H1 (cell line): ENCODE measurements at regions not wholly inside any gene's neighbourhood (a gene's known extent, or its start where the extent isn't known, plus 50 kb on each side); places are given as distances from the start of the nearest gene placed in this dataset.

Source experiments
- CTCF ChIA-PET: fragments of 300-600 bp; sonication (Branson Sonifier 250); formaldehyde crosslinking; loops from one replicate; lab custom pipeline; 2021; ENCODE audit not compliant: partially characterized antibody; lab: Charles Lee
- POLR2A ChIA-PET: fragments of 300-600 bp; sonication (Branson Sonifier 250); formaldehyde crosslinking; loops from one replicate; lab custom pipeline; 2021; ENCODE audit warnings: inconsistent platforms; ENCODE audit not compliant: partially characterized antibody; lab: Charles Lee
- DNase-seq, 2 experiments: peaks; one replicate each; pipeline versions ENCODE4 v3.0.0 to v3.0.0-alpha.2; 2010 to 2022; ENCODE audit warnings: low spot score in 2 of 2, low read depth in 1 of 2, mixed read lengths in 1 of 2
- FAIRE-seq: peaks from 2 replicates; lab custom pipeline; 2011; peaks lifted over from hg19 to GRCh38; lab: Jason Lieb, UNC
- H2AFZ ChIP-seq: 2 replicates; pipeline ENCODE4 v1.8.1; 2012; ENCODE audit warnings: low read length, inconsistent platforms
- H2AK5ac ChIP-seq: 2 replicates; pipeline ENCODE4 v1.6.1; 2013; ENCODE audit warnings: low read depth, low read length
- H2BK120ac ChIP-seq: replicated peaks from 2 replicates; pipeline ENCODE3; 2013; ENCODE audit warnings: low read depth, low read length, inconsistent platforms
- H2BK12ac ChIP-seq: 2 replicates; pipeline ENCODE4 v1.6.1; 2013; ENCODE audit warnings: low read depth, low read length
- H2BK15ac ChIP-seq: 2 replicates; pipeline ENCODE4 v1.6.1; 2013; ENCODE audit warnings: low read length
- H2BK20ac ChIP-seq: 2 replicates; pipeline ENCODE4 v1.6.1; 2013; ENCODE audit warnings: low read length
- H2BK5ac ChIP-seq: 2 replicates; pipeline ENCODE4 v1.6.1; 2013; ENCODE audit warnings: low read depth, low read length
- H3K14ac ChIP-seq: 2 replicates; pipeline ENCODE4 v1.6.1; 2013; ENCODE audit warnings: inconsistent platforms; ENCODE audit not compliant: insufficient read length
- H3K18ac ChIP-seq: 2 replicates; pipeline ENCODE4 v1.6.1; 2013; ENCODE audit warnings: low read length; ENCODE audit errors: extremely low read depth
- H3K23ac ChIP-seq: 2 replicates; pipeline ENCODE4 v1.6.1; 2013; ENCODE audit warnings: inconsistent platforms; ENCODE audit not compliant: insufficient read length
- H3K23me2 ChIP-seq: 2 replicates; pipeline ENCODE4 v1.6.1; 2013; ENCODE audit warnings: low read depth, low read length
- H3K27ac ChIP-seq: 2 replicates; pipeline ENCODE4 v1.6.1; 2011; ENCODE audit warnings: low read depth, low read length, inconsistent platforms
- H3K27me3 ChIP-seq, 4 experiments: replicated peaks in 1 of 4; 1 replicate in 1 of 4; 2 replicates in 3 of 4; pipeline versions ENCODE4 v1.6.1 to v1.8.1; 2011 to 2013; ENCODE audit warnings: low read length in 3 of 4, mild to moderate bottlenecking in 3 of 4, inconsistent platforms in 2 of 4, mixed read lengths in 2 of 4, moderate library complexity in 1 of 4; ENCODE audit not compliant: control insufficient read depth in 3 of 4, insufficient read depth in 3 of 4; ENCODE audit errors: extremely low read depth in 1 of 4
- H3K36me3 ChIP-seq, 4 experiments: 2 replicates each; pipeline versions ENCODE4 v1.6.1 to v1.8.1; 2011 to 2013; ENCODE audit warnings: mild to moderate bottlenecking in 4 of 4, low read length in 3 of 4, moderate library complexity in 2 of 4, control low read depth in 1 of 4, inconsistent platforms in 1 of 4; ENCODE audit not compliant: insufficient read depth in 4 of 4, control insufficient read depth in 2 of 4
- H3K4ac ChIP-seq: replicated peaks from 2 replicates; pipeline ENCODE3; 2013; ENCODE audit warnings: low read length, low read depth, mixed read lengths, inconsistent platforms; ENCODE audit not compliant: insufficient read length
- H3K4me1 ChIP-seq, 4 experiments: replicated peaks in 1 of 4; 1 replicate in 1 of 4; 2 replicates in 3 of 4; pipeline versions ENCODE4 v1.6.1 to v1.8.1; 2011 to 2013; ENCODE audit warnings: low read length in 3 of 4, inconsistent platforms in 2 of 4, mixed read lengths in 1 of 4; ENCODE audit not compliant: insufficient read depth in 4 of 4, control insufficient read depth in 3 of 4
- H3K4me2 ChIP-seq, 2 experiments: 2 replicates each; pipeline versions ENCODE4 v1.6.1 to v1.8.1; 2011 to 2013; ENCODE audit warnings: low read depth in 2 of 2, low read length in 2 of 2, control low read depth in 1 of 2, inconsistent platforms in 1 of 2, mild to moderate bottlenecking in 1 of 2; ENCODE audit not compliant: insufficient read depth in 1 of 2
- H3K4me3 ChIP-seq, 4 experiments: fragments of 200-600, 300-600 bp in 1 of 4; sonication (generic), shearing (Covaris generic), sonication (Bioruptor Twin) in 1 of 4; 2 replicates each; pipeline versions ENCODE4 v1.5.1 to v1.8.1; 2011 to 2016; ENCODE audit warnings: low read length in 4 of 4, low read depth in 3 of 4, control low read depth in 2 of 4, inconsistent platforms in 2 of 4, mild to moderate bottlenecking in 2 of 4, mixed read lengths in 1 of 4, moderate library complexity in 1 of 4; ENCODE audit not compliant: insufficient read depth in 2 of 4; ENCODE audit errors: extremely low read depth in 1 of 4
- H3K56ac ChIP-seq: replicated peaks from 2 replicates; pipeline ENCODE3; 2013; ENCODE audit warnings: low read depth, mild to moderate bottlenecking, mixed read lengths, low read length, inconsistent platforms; ENCODE audit not compliant: insufficient read length
- H3K79me1 ChIP-seq: 2 replicates; pipeline ENCODE4 v1.6.1; 2013; ENCODE audit warnings: low read depth, low read length, control low read depth
- H3K79me2 ChIP-seq, 2 experiments: 2 replicates each; pipeline versions ENCODE4 v1.6.1 to v1.8.1; 2012 to 2013; ENCODE audit warnings: low read length in 2 of 2, mild to moderate bottlenecking in 2 of 2, inconsistent platforms in 1 of 2; ENCODE audit not compliant: insufficient read depth in 2 of 2, control insufficient read depth in 1 of 2
- H3K9ac ChIP-seq, 4 experiments: replicated peaks in 1 of 4; 1 replicate in 1 of 4; 2 replicates in 3 of 4; pipeline versions ENCODE4 v1.6.1 to v1.8.1; 2011 to 2013; ENCODE audit warnings: low read depth in 3 of 4, low read length in 3 of 4, control low read depth in 2 of 4, mild to moderate bottlenecking in 2 of 4, moderate library complexity in 2 of 4, inconsistent platforms in 1 of 4; ENCODE audit errors: extremely low read depth in 1 of 4
- H3K9me3 ChIP-seq, 2 experiments: 2 replicates each; pipeline versions ENCODE4 v1.6.1 to v1.8.1; 2012 to 2013; ENCODE audit warnings: mild to moderate bottlenecking in 2 of 2, moderate library complexity in 2 of 2, control low read depth in 1 of 2, inconsistent platforms in 1 of 2, low read depth in 1 of 2, low read length in 1 of 2, mixed read lengths in 1 of 2; ENCODE audit not compliant: insufficient read depth in 2 of 2
- H4K20me1 ChIP-seq, 2 experiments: replicated peaks in 1 of 2; 2 replicates each; pipeline versions ENCODE3 to v1.8.1; 2011 to 2013; ENCODE audit warnings: inconsistent platforms in 2 of 2, low read length in 2 of 2, mild to moderate bottlenecking in 1 of 2; ENCODE audit not compliant: insufficient read depth in 2 of 2, control insufficient read depth in 1 of 2
- H4K5ac ChIP-seq: 2 replicates; pipeline ENCODE4 v1.6.1; 2013; ENCODE audit warnings: low read length, low read depth, mixed read lengths, inconsistent platforms; ENCODE audit not compliant: insufficient read length
- H4K8ac ChIP-seq: 2 replicates; pipeline ENCODE4 v1.8.0; 2013; ENCODE audit warnings: mild to moderate bottlenecking, moderate library complexity, low read length, inconsistent platforms; ENCODE audit not compliant: insufficient read depth; ENCODE audit errors: extremely low read depth
- H4K91ac ChIP-seq: replicated peaks from 2 replicates; pipeline ENCODE3; 2013; ENCODE audit warnings: low read length, mixed read lengths, inconsistent platforms; ENCODE audit not compliant: insufficient read length
- BRCA1 ChIP-seq: IDR thresholded peaks from 2 replicates; pipeline ENCODE4 v1.6.1; 2012; ENCODE audit warnings: low read depth, low read length, improper control_type of control experiment
- CHD1 ChIP-seq: IDR thresholded peaks from 2 replicates; pipeline ENCODE4 v1.6.1; 2012; ENCODE audit warnings: low read depth, low read length, improper control_type of control experiment
- GTF2F1 ChIP-seq: IDR thresholded peaks from 2 replicates; pipeline ENCODE4 v1.6.1; 2012; ENCODE audit warnings: low read depth, low read length, improper control_type of control experiment, borderline replicate concordance
- JUN ChIP-seq: IDR thresholded peaks from 2 replicates; pipeline ENCODE4 v1.6.1; 2011; ENCODE audit warnings: low read depth, mild to moderate bottlenecking, improper control_type of control experiment, low read length
- KDM5A ChIP-seq: fragments of 200-600 bp; IDR thresholded peaks from 2 replicates; pipeline ENCODE4 v1.7.1; 2012; ENCODE audit warnings: mild to moderate bottlenecking, low read length, inconsistent platforms, mixed read lengths
- RNF2 ChIP-seq: fragments of 200-900, 300-1000 bp; sonication (generic); IDR thresholded peaks from 2 replicates; pipeline ENCODE4 v1.7.1; 2016; ENCODE audit warnings: borderline replicate concordance, low read depth, mild to moderate bottlenecking, antibody characterized with exemption, low read length; ENCODE audit not compliant: poor library complexity, severe bottlenecking; ENCODE audit errors: missing control alignments
- SIRT6 ChIP-seq: IDR thresholded peaks from one replicate; pipeline ENCODE4 v1.7.1; 2012; ENCODE audit warnings: low read length, inconsistent platforms
- TAF7 ChIP-seq: optimal IDR thresholded peaks from 2 replicates; pipeline ENCODE3; 2011; ENCODE audit warnings: low read depth, mild to moderate bottlenecking, inconsistent platforms, low read length, moderate library complexity, borderline replicate concordance

DNA sequence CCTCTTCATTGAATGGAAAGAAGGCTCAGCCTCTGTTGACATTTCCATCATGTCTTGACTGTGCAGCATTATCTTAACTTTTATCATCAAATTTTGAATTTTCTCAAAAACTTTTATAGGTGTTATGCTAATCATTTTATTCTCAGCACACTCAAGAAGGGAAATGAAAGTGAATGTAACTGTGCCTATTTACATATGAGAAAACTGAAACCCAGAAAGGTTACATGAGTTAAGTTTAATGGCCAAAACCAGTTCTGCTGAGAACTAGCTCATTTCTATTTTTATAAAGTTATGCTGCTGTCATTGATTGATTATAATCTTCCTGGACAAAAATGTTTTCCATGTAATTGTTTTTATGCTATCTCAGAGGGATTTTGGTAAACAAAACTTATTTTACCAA lies 618.8 kb upstream of the NRXN1 start:
- Histone ChIP-seq H2BK5ac (no peak overlapping the region), H3K27me3 (no peaks in the 10 kb centered on the region), H3K14ac (no peak overlapping the region), H3K4me3 (no peak overlapping the region), H3K4ac (no peak overlapping the region), H2BK15ac (no peak overlapping the region), H3K9me3 (no peaks in the 10 kb centered on the region), H3K56ac (no peak overlapping the region), H3K23ac (no peak overlapping the region), H4K5ac (no peak overlapping the region), H4K91ac (no peak overlapping the region), H4K20me1 (no peaks in the 10 kb centered on the region), H2BK120ac (no peak overlapping the region), H3K36me3 (no peaks in the 10 kb centered on the region), H3K23me2 (peaks cover 1% of the 10 kb centered on the region; the same call in 1 of the 2 replicates)
- POLR2A ChIA-PET = no interaction called here
- DNase-seq = no peak
- no peak for FAIRE-seq
- TF ChIP-seq GTF2F1 = no peak
- no peak for TF ChIP-seq TAF7
- no peak for TF ChIP-seq JUN
- TF ChIP-seq RNF2 = no peak
- no peak for TF ChIP-seq CHD1
- TF ChIP-seq SIRT6 = no peak
- no peak for TF ChIP-seq KDM5A
- no peak for TF ChIP-seq BRCA1
- TF ChIP-seq, all 59 proteins: peak for 0
- H2BK12ac ChIP-seq = no peak overlapping the region
- H3K4me2 ChIP-seq = no peak overlapping the region
- H2AK5ac ChIP-seq = no peak overlapping the region
- H3K79me1 ChIP-seq = no peaks in the 10 kb centered on the region
- H3K27ac ChIP-seq = no peak overlapping the region
- CTCF ChIA-PET = no interaction called here
- H2AFZ ChIP-seq = no peak overlapping the region
- no peak overlapping the region for H2BK20ac ChIP-seq
- H4K8ac ChIP-seq = no peak overlapping the region
- H3K18ac ChIP-seq = no peak overlapping the region
- H3K9ac ChIP-seq = no peak overlapping the region
- peaks cover 0 to 4% (median under 1%) of the 10 kb centered on the region in 4 experiments; a peak in 1 of 7 replicates for H3K4me1 ChIP-seq
- no peaks in the 10 kb centered on the region for H3K79me2 ChIP-seq
